NB4 (cell line): ENCODE measurements at regions not wholly inside any gene's neighbourhood (a gene's known extent, or its start where the extent isn't known, plus 50 kb on each side); places are given as distances from the start of the nearest gene placed in this dataset.

Experiments
- DNase-seq: peaks from one replicate; pipeline ENCODE4 v3.0.0; 2010; ENCODE audit warnings: low read depth
- H3K4me3 ChIP-seq: one replicate; pipeline ENCODE4 v1.5.1; 2011; ENCODE audit warnings: mild to moderate bottlenecking, low read depth, low read length, moderate library complexity
- CTCF ChIP-seq: IDR thresholded peaks from one replicate; pipeline ENCODE4 v1.5.1; 2012; ENCODE audit warnings: low read depth, low read length
- MAX ChIP-seq: IDR thresholded peaks from 2 replicates; pipeline ENCODE4 v1.6.1; 2011; ENCODE audit warnings: low read depth, low read length
- MYC ChIP-seq: IDR thresholded peaks from 2 replicates; pipeline ENCODE4 v1.6.1; 2011; ENCODE audit warnings: low read depth, low read length
- POLR2A ChIP-seq: IDR thresholded peaks from 2 replicates; pipeline ENCODE4 v1.6.1; 2011; ENCODE audit warnings: mild to moderate bottlenecking; ENCODE audit not compliant: insufficient read length; ENCODE audit errors: extremely low read depth

- no peak for TF ChIP-seq MAX
- no peak for TF ChIP-seq CTCF
- no peak for DNase-seq
- H3K4me3 ChIP-seq, result no peak overlapping the region
Measured at GRCh38 chr6:94052749-94053148, 633.4 kb upstream of the EPHA7 start.

- no peak overlapping the region for H3K4me3 ChIP-seq
- no peak for DNase-seq
- TF ChIP-seq MYC, result no peak
- TF ChIP-seq CTCF, result no peak
- no peak for TF ChIP-seq POLR2A
- TF ChIP-seq MAX, result no peak
Measured at GRCh38 chr6:94050515-94050914, 631.2 kb upstream of the EPHA7 start.

- no peak for DNase-seq
- no peak overlapping the region for H3K4me3 ChIP-seq
- TF ChIP-seq MAX (no peak), CTCF (no peak), MYC (no peak)
Measured at GRCh38 chr6:94049001-94049400, 629.6 kb upstream of the EPHA7 start.

GRCh38 chr6:94045099-94045829, 625.9 kb upstream of the EPHA7 start:
- TF ChIP-seq POLR2A (no peak), MAX (no peak), CTCF (no peak), MYC (no peak)
- H3K4me3 ChIP-seq, result no peak overlapping the region
- no peak for DNase-seq

GRCh38 chr6:94041945-94042709, 622.8 kb upstream of the EPHA7 start:
- TF ChIP-seq CTCF (no peak), MYC (no peak), MAX (no peak), POLR2A (no peak)
- no peak for DNase-seq
- no peak overlapping the region for H3K4me3 ChIP-seq
